Loucy (cell line): ENCODE measurements at regions not wholly inside any gene's neighbourhood (a gene's known extent, or its start where the extent isn't known, plus 50 kb on each side); places are given as distances from the start of the nearest gene placed in this dataset.

Experiments
- H2AFZ ChIP-seq: fragments of 200-600 bp; sonication (generic); 2 replicates; pipeline ENCODE4 v1.6.0; 2016; ENCODE audit warnings: antibody characterized with exemption, mild to moderate bottlenecking, low read length, moderate library complexity
- H3F3A ChIP-seq: fragments of 200-600 bp; 2 replicates; pipeline ENCODE4 v1.6.0; 2016; ENCODE audit warnings: antibody characterized with exemption, low read depth, mild to moderate bottlenecking
- H3K27me3 ChIP-seq: fragments of 200-600 bp; sonication (generic); 2 replicates; pipeline ENCODE4 v1.6.1; 2014; ENCODE audit warnings: low read length, mild to moderate bottlenecking; ENCODE audit not compliant: insufficient read depth, poor library complexity, severe bottlenecking
- H3K36me3 ChIP-seq: fragments of 200-600 bp; sonication (generic); 2 replicates; pipeline ENCODE4 v1.6.1; 2016; ENCODE audit warnings: low read length; ENCODE audit not compliant: insufficient read depth
- H3K4me1 ChIP-seq: fragments of 200-600 bp; sonication (generic); 2 replicates; pipeline ENCODE4 v1.5.1; 2014; ENCODE audit warnings: low read length, mild to moderate bottlenecking; ENCODE audit not compliant: insufficient read depth, poor library complexity, severe bottlenecking
- H3K4me2 ChIP-seq: fragments of 200-600 bp; sonication (generic); 2 replicates; pipeline ENCODE4 v1.6.0; 2014; ENCODE audit warnings: antibody characterized with exemption, low read length, low read depth, mild to moderate bottlenecking; ENCODE audit not compliant: poor library complexity, severe bottlenecking
- H3K4me3 ChIP-seq: fragments of 200-600 bp; sonication (generic); 2 replicates; pipeline ENCODE4 v1.5.1; 2014; ENCODE audit warnings: low read length, mild to moderate bottlenecking, mixed read lengths; ENCODE audit not compliant: poor library complexity, severe bottlenecking
- H3K79me2 ChIP-seq: fragments of 200-600 bp; sonication (generic); 2 replicates; pipeline ENCODE4 v1.6.1; 2014; ENCODE audit warnings: low read length; ENCODE audit not compliant: insufficient read depth
- H3K9ac ChIP-seq: fragments of 200-600 bp; sonication (generic); 2 replicates; pipeline ENCODE4 v1.6.0; 2014; ENCODE audit warnings: mild to moderate bottlenecking, low read depth, low read length, moderate library complexity; ENCODE audit not compliant: poor library complexity, severe bottlenecking
- H3K9me2 ChIP-seq: fragments of 200-600 bp; sonication (generic); replicated peaks from 2 replicates; pipeline ENCODE4 v1.6.1; 2016; ENCODE audit warnings: low read depth, low read length, mixed read lengths
- H3K9me3 ChIP-seq: fragments of 200-600 bp; sonication (generic); 2 replicates; pipeline ENCODE4 v1.6.1; 2014; ENCODE audit warnings: mild to moderate bottlenecking, antibody characterized with exemption, low read length, low read depth; ENCODE audit not compliant: insufficient read depth
- H4K20me1 ChIP-seq: fragments of 200-600 bp; sonication (generic); 2 replicates; pipeline ENCODE4 v1.6.0; 2014; ENCODE audit warnings: antibody characterized with exemption, low read length, mild to moderate bottlenecking; ENCODE audit not compliant: insufficient read depth, poor library complexity, severe bottlenecking
- EZH2phosphoT487 ChIP-seq: fragments of 200-600 bp; IDR thresholded peaks from 2 replicates; pipeline ENCODE4 v1.6.1; 2018; ENCODE audit warnings: antibody characterized with exemption, mild to moderate bottlenecking, moderate library complexity, borderline replicate concordance
- TF ChIP-seq, protein P1 (sequence below): fragments of 200-600 bp; sonication (generic); conservative IDR thresholded peaks from 2 replicates; pipeline ENCODE4 v1.5.1; 2014; ENCODE audit warnings: mild to moderate bottlenecking, antibody characterized with exemption, low read length

GRCh38 chr3:103189941-103190340 lies 755.1 kb downstream of the ZPLD1 start:
- H2AFZ ChIP-seq, result no peak overlapping the region
- H3K27me3 ChIP-seq, result no peaks in the 10 kb centered on the region
- no peaks in the 10 kb centered on the region for H3K4me1 ChIP-seq
- H3K36me3 ChIP-seq, result no peaks in the 10 kb centered on the region
- no peaks in the 10 kb centered on the region for H3K79me2 ChIP-seq
- no peak for TF ChIP-seq EZH2phosphoT487
- TF ChIP-seq, protein P1, sequence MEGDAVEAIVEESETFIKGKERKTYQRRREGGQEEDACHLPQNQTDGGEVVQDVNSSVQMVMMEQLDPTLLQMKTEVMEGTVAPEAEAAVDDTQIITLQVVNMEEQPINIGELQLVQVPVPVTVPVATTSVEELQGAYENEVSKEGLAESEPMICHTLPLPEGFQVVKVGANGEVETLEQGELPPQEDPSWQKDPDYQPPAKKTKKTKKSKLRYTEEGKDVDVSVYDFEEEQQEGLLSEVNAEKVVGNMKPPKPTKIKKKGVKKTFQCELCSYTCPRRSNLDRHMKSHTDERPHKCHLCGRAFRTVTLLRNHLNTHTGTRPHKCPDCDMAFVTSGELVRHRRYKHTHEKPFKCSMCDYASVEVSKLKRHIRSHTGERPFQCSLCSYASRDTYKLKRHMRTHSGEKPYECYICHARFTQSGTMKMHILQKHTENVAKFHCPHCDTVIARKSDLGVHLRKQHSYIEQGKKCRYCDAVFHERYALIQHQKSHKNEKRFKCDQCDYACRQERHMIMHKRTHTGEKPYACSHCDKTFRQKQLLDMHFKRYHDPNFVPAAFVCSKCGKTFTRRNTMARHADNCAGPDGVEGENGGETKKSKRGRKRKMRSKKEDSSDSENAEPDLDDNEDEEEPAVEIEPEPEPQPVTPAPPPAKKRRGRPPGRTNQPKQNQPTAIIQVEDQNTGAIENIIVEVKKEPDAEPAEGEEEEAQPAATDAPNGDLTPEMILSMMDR, result no peak
- H3F3A ChIP-seq, result no peaks in the 10 kb centered on the region
- H3K4me3 ChIP-seq, result no peak overlapping the region
- H3K9ac ChIP-seq, result no peak overlapping the region
- H4K20me1 ChIP-seq, result no peaks in the 10 kb centered on the region
- no peak overlapping the region for H3K4me2 ChIP-seq
- no peaks in the 10 kb centered on the region for H3K9me2 ChIP-seq
- no peaks in the 10 kb centered on the region for H3K9me3 ChIP-seq

DNA sequence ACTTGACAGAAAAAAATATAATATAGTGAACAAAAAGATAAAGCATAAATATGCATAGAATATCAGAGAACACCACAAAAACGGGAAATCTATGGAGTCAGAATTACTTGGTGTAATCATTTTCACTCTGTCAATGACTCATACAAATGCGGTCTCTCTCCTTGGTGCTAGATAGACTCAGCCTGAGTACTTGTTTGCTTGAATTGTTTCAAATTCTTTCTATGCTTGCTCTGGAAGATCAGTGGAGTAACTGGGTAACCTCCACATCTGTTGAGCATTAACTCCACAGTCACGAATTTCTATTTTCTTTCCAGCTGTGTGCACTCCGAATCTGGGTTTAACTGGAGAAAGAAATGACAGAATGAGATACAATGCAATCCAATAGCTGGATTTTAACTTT lies 760.4 kb downstream of the ZPLD1 start:
- Histone ChIP-seq H3K4me3 (no peak overlapping the region), H3K9me3 (no peaks in the 10 kb centered on the region)
- TF ChIP-seq, protein P1, result no peak
- TF ChIP-seq EZH2phosphoT487, result no peak

DNA sequence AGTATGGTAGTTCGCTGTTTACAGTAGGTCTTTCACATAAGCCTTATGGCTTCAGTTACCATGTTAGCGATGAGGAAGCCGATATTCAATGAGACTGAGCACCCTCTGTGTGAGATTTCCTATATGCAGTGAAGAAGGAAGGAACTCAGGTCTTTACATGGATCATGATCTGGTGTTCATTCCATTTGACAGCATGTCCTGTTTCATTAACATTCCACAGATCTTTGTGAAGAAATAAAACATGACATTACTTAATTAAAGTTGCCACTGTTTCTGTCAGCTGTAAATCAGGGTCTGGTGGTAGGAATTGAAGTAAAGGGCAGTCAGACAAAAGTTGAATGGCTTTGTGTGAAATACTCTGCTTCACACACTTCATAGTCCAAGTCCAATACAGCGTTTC lies 768.6 kb downstream of the ZPLD1 start:
- no peak overlapping the region for H3K4me3 ChIP-seq

More for the DNA sequence above, 760.4 kb downstream of the ZPLD1 start:
- no peak overlapping the region for H2AFZ ChIP-seq
- H3F3A ChIP-seq, result no peaks in the 10 kb centered on the region
- no peaks in the 10 kb centered on the region for H4K20me1 ChIP-seq
- H3K79me2 ChIP-seq, result no peaks in the 10 kb centered on the region
- H3K4me1 ChIP-seq, result no peaks in the 10 kb centered on the region
- no peaks in the 10 kb centered on the region for H3K9me2 ChIP-seq
- no peak overlapping the region for H3K4me2 ChIP-seq
- no peaks in the 10 kb centered on the region for H3K27me3 ChIP-seq
- H3K9ac ChIP-seq, result no peak overlapping the region
- H3K36me3 ChIP-seq, result no peaks in the 10 kb centered on the region

More for the DNA sequence above, 768.6 kb downstream of the ZPLD1 start:
- H3F3A ChIP-seq, result no peaks in the 10 kb centered on the region
- TF ChIP-seq, protein P1, result no peak
- TF ChIP-seq EZH2phosphoT487, result no peak
- no peaks in the 10 kb centered on the region for H3K9me2 ChIP-seq
- H3K9ac ChIP-seq, result no peak overlapping the region
- no peaks in the 10 kb centered on the region for H3K27me3 ChIP-seq
- no peak overlapping the region for H3K4me2 ChIP-seq
- H3K4me1 ChIP-seq, result no peaks in the 10 kb centered on the region
- H3K9me3 ChIP-seq, result no peaks in the 10 kb centered on the region
- H3K36me3 ChIP-seq, result no peaks in the 10 kb centered on the region
- no peak overlapping the region for H2AFZ ChIP-seq
- no peaks in the 10 kb centered on the region for H4K20me1 ChIP-seq
- no peaks in the 10 kb centered on the region for H3K79me2 ChIP-seq
